ENCODE measurements at regions not wholly inside any gene's neighbourhood (a gene's known extent, or its start where the extent isn't known, plus 50 kb on each side); places are given as distances from the start of the nearest gene placed in this dataset.
A peak's percentile ranks its signal among the peaks of the same experiment; 100 is the strongest.

GRCh38 chr2:10520154-10520553 lies 72.0 kb upstream of the ODC1 start:
- DNase-seq = no peak

- no peak for DNase-seq
Measured at GRCh38 chr2:10519394-10519740, 71.2 kb upstream of the ODC1 start.

DNA sequence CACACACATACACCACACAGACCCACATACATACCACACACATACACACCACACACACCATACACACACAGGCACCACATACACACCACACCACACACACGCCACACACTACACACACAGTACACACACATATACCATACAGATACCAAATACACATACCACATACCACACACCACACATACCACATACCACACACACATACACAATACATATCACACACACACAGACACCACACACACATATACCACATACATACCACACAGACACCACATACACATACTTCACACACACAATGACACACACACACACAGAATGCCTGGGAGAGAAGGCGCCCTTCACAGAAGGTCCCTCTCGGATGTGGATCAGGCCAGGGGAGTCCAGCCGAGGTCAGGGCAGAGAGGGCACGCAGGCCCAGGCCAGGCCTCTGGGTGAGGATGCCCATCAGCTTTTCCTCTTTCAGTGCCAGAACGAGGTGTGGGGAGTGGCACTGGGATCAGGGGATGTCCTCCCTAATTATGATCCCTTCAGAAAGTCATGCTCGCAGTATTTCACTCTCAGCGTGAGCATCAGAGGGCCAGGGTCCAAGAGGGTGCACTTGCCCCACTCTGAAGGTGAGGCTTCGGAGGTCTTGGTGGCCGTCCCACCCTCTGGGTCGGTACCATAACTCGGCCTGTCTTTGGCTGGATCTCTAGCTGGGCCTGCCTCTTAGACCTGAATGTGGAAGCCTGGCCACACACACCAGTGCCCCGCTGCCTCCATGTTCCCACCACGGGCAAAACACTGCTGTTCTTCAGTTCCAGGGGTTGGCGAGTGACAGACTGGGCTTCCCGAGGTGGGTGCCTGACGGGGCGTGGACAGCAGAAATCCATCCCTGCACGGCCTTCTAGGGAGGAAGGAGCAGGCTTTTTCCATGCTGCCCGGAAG lies 70.6 kb upstream of the ODC1 start:
- DNase-seq = no peak

DNA sequence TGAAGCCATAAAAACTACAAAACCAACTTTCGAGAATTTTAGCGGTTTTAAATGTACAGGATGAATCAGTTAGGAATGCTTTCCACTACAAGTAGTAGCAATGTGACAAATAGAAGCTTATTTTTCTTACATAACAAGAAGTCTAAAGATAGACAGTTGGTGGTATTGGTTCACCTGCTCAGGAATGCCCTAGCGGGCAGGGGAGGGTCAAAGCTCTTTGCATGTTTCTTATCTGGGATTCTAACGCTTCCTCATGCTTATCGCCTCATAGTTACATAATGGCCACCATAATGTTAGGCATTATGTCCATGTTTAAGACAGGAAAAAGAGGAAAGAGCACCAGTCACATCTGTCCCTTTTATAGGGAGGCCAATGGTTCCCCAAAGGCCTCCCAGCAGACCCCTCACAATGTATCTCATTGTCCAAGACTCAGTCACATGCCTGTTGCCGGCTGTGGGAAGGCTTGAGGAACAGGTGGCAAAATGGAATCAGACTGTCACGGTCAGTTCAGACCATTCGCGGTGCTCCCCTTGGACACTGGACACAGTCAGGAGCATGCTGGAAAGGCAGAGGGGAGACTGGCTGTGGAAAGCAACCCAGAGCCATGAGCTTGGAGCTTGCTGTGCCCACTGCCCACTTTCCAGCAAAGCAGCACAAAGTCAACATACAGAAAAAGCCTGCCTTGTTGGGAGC lies 69.4 kb upstream of the ODC1 start:
- DNase-seq = no peak

GRCh38 chr2:10515887-10516286 lies 67.8 kb upstream of the ODC1 start:
- no peak for DNase-seq

DNA sequence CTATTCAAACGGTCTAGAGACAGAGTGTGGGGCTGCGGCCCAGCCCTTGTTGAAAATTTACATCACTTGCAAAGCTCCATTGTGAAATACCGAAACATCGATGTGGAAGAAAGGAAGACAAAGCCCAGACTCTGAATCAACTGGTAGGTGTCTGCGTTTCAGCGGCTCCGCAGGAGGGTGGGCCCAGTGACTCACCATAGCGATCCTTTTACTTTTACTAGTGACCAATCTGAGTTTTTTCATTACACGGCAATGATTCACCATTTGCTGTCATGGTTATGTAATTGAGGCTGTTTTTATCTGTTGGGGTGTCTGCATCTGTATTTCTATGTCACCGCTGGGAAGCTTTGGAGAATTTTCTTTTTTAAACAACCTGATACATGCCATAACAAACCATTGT lies 66.6 kb upstream of the ODC1 start:
- DNase-seq = peak; percentile 82

- no peak for DNase-seq
Measured at GRCh38 chr2:10514273-10514672, 66.1 kb upstream of the ODC1 start.

GRCh38 chr2:10513201-10513600 lies 65.1 kb upstream of the ODC1 start:
- DNase-seq = no peak

GRCh38 chr2:10508038-10508437 lies 59.9 kb upstream of the ODC1 start:
- no peak for DNase-seq

DNA sequence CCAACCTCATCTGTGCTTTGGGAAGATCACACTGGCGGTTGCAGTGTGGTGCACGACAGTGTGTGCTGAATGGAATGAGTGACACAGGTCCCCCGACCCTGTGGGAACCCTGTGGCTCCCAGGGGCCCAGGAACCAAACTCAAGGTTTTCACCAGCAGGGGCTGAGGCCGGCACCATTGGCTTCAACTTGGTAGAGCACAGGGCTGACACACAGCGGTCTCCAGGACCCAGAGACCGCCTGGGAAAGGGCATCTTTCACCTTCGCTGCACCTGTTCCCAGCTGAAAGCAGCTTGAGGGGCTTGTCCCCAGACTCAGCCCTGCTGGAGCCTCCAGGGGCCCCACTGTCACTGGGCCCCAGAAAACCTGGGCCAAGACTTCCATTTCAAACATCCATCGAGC lies 59.0 kb upstream of the ODC1 start:
- DNase-seq = no peak

GRCh38 chr2:10504994-10505820 lies 57.1 kb upstream of the ODC1 start:
- DNase-seq = no peak

- no peak for DNase-seq
Measured at GRCh38 chr2:10504370-10504993, 56.4 kb upstream of the ODC1 start.

- DNase-seq = no peak
Measured at GRCh38 chr2:10502803-10503107, 54.6 kb upstream of the ODC1 start.

GRCh38 chr2:10501980-10502802 lies 54.1 kb upstream of the ODC1 start:
- DNase-seq = no peak

- no peak for DNase-seq
Measured at GRCh38 chr2:10501451-10501961, 53.4 kb upstream of the ODC1 start.

DNA sequence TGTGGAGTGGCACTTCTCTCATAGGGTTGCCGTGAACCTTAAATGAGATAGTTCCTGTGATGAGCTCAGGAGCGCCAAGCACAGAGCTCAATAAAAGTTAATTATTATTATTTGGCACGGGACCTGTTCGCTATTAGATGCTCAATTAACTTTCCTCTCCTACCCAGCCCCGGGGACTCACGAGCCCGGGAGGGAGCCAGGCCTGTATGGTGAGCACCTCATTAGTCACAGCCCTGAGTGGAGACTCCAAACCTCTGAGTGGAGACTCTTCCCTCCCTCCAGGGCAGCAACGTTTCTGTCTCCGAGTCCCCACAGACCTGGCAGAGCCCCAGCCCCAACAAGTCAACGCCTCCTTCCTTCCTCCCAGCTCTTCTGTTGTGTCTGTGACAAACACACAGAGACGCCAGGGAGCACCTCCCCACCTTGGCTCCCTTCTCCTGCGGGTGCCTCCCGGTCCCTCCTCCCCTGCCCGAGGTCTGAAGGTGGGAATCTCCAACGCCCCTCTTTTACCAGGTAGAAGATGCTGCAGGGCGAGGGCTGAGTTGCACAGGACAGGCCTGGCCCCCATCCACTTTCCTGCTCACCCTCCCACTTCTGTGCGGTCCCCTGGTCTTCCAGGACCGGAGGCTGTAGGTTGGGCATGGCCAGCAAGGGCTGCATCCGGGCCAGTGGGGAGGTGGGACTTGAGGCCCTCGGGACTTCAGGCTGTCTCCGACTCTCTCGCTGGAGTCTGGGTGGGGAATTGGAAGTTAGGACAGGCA lies 52.7 kb upstream of the ODC1 start:
- no peak for DNase-seq

DNA sequence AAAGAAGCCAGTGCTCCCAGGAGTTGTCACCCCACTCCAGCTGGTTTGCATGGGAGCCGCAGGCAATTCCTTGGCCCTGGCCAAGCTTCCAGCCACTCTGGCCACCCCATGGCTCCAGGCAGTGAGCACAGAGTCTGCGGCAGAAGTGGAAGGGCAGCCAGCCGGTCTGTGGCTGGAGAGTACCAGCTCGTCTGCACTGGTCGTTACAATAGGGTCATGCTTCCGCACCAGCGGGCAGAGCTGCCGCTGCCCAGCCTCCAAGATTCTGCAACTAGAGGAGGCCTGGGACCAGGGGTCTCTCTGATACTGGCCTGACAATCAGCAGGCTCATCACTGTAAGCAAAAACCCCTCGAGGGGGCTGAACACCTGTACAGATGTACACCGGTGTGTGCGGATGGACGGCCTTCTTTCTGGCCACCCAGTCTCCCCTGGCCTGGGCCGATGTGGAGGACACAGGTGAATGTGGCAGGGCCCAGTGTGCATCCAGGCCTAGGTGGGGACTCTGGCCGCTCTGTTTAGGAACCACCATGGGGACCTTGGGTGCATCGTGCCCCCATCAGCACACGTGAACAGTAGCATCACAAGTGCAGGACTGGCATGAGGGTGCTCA lies 51.9 kb upstream of the ODC1 start:
- DNase-seq = no peak

DNA sequence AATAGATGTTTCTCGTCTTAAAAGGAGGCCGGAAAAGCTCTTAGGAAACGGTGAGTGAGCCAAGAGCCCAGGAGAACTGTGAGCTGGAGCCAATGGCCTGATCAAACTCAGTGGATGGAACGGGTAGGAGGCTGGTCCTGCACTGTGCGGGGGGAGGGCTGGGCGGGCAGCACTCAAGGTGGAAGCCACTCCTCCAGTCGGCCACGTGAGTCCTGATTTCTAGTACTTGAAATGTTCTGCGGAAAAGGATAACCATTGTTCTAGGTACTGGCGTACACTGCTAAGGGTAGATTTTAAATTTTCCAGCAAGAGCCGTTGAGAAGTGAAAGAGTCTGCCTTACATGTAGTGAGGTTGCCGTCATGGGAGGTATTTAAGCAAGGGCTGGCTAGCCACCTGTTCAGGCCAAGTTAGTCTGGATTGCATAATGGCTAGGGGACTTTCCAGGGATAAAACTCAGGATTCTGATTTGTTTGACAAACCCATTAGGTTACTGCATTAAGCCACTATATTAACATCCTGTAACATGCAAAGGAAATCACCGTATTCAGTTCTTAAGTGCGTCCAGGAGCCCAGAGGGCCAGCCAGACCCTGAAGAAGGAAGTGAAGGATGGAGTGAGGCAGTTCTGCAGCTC lies 51.3 kb upstream of the ODC1 start:
- no peak for DNase-seq

GRCh38 chr2:10498525-10499274 lies 50.6 kb upstream of the ODC1 start:
- no peak for DNase-seq
